Activated CD8-positive, alpha-beta memory T cell treated with anti-CD3 and anti-CD28 coated beads for 36 hours (primary cell): ENCODE measurements at regions not wholly inside any gene's neighbourhood (a gene's known extent, or its start where the extent isn't known, plus 50 kb on each side); places are given as distances from the start of the nearest gene placed in this dataset.

Experiments used
- CTCF ChIA-PET: fragments of 350-600 bp; sonication (Branson Sonifier 250); formaldehyde crosslinking; loops from one replicate; lab custom pipeline; 2021; ENCODE audit warnings: antibody characterized with exemption; lab: Charles Lee
- POLR2A ChIA-PET: fragments of 350-600 bp; sonication (Branson Sonifier 250); formaldehyde crosslinking; loops from one replicate; lab custom pipeline; 2021; ENCODE audit warnings: antibody characterized with exemption; lab: Charles Lee

GRCh38 chr1:29896791-29897714 lies 660.7 kb downstream of the PTPRU start:
- POLR2A ChIA-PET: no interaction called here
- CTCF ChIA-PET: interaction anchor here (0.5 kb wide), 1 partner anchor 1197 kb away, joined by 3 read pairs; no protein-coding TSS in a partner anchor

DNA sequence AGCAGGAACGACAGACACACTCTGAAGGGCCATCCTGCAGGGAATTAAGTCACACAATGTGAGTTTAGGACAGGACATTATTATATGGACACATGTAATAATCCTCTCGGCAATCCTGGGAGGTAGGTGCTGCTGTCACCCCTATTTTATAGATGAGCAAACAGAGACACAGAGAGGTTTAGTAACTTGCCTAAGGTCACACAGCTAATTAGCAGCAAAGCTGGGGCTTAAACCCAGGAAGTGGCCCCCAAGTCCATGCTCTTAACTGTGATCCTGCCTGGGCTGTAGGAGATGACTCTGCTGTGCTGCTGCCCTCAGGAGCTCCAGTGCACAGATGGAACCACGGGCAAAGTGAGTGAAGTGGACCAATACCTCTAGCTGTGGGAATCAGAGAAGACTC lies 660.0 kb downstream of the PTPRU start:
- ChIA-PET POLR2A (no interaction called here), CTCF (no interaction called here)

- CTCF ChIA-PET: no interaction called here
- POLR2A ChIA-PET: no interaction called here
Measured at GRCh38 chr1:29895201-29895600, 658.9 kb downstream of the PTPRU start.

DNA sequence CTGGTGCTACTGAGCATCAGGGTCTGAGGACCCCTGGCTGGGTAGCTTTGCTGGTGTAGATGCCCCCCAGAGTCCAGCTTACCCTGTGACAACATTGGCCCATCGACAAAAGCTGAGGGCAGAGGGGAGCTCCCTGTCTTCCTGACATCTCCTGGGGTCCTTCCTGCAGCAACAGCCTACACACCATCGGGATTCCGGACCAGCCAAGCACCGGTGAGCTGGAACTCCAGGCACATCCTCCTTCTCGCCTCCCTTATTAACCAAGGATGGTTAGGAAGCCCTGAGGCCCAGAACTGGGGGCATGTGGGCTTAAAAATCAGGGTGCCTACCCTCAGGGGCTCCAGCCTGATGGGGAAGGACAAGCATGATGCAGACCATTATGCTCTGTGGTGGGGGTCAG lies 658.0 kb downstream of the PTPRU start:
- ChIA-PET CTCF (no interaction called here), POLR2A (no interaction called here)

- CTCF ChIA-PET: no interaction called here
- POLR2A ChIA-PET: no interaction called here
Measured at GRCh38 chr1:29893806-29894205, 657.5 kb downstream of the PTPRU start.

GRCh38 chr1:29893046-29893723 lies 656.9 kb downstream of the PTPRU start:
- CTCF ChIA-PET: no interaction called here
- POLR2A ChIA-PET: no interaction called here

- POLR2A ChIA-PET: no interaction called here
- CTCF ChIA-PET: no interaction called here
Measured at GRCh38 chr1:29892247-29892646, 655.9 kb downstream of the PTPRU start.

GRCh38 chr1:29890201-29890959 lies 654.1 kb downstream of the PTPRU start:
- CTCF ChIA-PET: no interaction called here
- POLR2A ChIA-PET: no interaction called here

DNA sequence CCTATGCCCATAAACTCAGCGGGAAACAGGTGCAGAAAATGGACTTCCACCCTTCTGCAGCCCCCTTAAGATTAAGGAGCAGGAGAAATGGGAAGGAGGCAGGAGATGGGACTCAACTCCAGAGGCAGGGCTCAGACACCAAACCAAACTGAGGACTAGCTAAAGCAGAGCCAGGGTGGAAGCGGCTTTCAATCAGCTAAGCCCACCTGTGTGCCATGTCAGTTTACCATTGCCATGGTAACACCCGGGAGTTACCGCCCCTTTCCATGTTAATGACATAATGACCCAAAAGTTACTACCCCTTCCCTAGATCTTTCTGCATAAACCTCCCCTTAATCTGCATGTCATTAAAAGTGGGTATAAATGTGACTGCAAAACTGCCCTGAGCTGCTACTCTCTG lies 653.5 kb downstream of the PTPRU start:
- ChIA-PET POLR2A (no interaction called here), CTCF (no interaction called here)

GRCh38 chr1:29884740-29885139 lies 648.4 kb downstream of the PTPRU start:
- ChIA-PET POLR2A (no interaction called here), CTCF (no interaction called here)

- POLR2A ChIA-PET: no interaction called here
Measured at GRCh38 chr1:29883986-29884385, 647.7 kb downstream of the PTPRU start.

GRCh38 chr1:29883411-29883832 lies 647.1 kb downstream of the PTPRU start:
- ChIA-PET CTCF (no interaction called here), POLR2A (no interaction called here)

More at GRCh38 chr1:29883986-29884385, 647.7 kb downstream of the PTPRU start:
- CTCF ChIA-PET: no interaction called here

DNA sequence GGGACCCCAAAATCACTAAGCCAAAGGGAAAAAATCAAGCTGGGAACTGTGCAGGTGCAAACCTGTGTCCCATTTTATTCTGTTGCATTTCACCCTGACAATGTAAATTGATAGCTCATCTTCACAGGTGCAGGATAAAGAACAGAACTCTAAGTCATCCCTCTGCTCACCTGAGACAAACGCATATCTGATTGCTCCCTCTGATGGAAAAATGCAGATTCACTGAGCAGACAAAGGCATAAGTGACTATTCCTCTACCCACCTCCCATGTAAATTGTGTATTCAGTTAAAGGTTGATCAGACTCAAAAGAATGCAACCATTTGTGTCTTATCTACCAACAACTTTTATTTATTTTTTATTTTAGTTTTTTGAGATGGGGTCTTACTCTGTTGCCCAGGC lies 644.2 kb downstream of the PTPRU start:
- POLR2A ChIA-PET: no interaction called here
- CTCF ChIA-PET: no interaction called here

- ChIA-PET CTCF (no interaction called here), POLR2A (no interaction called here)
Measured at GRCh38 chr1:29879217-29879616, 642.9 kb downstream of the PTPRU start.

- ChIA-PET CTCF (no interaction called here), POLR2A (no interaction called here)
Measured at GRCh38 chr1:29878501-29878900, 642.2 kb downstream of the PTPRU start.

DNA sequence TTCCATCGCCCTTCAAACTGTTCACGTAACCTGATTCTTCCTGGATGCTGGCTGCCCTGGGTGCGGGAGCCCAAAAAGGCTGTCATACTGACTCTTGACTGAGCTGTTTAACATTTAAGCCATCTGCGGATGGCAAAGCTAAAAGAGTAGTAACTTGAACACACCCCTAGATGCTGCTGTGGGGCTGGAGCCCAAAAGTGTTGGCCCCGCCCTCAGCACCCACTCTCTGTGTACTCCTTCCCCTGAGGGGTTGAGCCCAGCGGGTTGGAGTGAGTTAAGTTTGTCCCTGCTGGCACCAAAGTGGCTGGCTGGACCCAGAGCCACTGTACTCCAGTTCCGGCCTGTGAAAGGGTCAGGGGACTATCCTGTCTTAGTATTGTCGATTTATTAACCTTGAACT lies 640.6 kb downstream of the PTPRU start:
- ChIA-PET POLR2A (no interaction called here), CTCF (no interaction called here)

DNA sequence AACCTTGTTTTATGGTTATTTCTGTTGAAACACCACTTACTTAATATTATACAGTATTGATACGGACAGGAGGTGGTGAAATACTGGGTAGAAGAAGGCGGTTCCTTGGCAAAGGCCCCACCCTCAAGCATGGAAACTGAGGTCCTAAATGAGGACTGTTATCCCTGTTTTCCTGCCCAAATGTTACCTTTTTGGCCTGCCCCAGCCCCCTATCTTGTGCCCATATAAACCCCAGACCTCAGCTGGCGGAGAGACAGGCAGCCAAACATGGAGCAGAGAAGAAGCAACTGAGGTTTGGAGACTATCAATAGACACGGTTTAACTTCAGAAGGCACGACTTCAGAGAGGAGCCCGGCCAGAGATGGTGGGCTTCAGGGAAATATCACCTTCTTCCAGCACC lies 640.1 kb downstream of the PTPRU start:
- POLR2A ChIA-PET: no interaction called here
- CTCF ChIA-PET: no interaction called here

DNA sequence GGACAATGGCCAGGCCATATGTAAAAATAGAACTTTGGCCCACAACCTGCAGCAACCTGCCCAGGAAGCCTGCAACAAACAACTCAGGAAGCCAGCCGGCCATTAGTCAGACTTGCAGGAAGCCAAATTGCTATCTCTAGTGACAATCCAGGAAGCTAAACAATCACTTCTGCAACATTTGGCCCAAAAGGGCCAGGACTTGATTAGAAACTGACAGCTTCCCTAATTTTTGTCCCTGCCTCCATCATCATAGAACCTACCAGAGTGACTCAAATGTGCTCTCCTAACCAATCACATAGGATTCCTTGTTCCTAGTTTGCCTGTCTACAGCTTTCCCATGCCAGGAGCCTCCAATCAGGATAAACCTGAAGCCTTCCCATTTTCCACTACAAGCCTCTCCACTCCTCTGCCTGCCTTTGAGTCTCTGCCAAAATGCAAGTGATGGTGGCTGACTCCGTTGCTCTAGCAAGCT lies 639.3 kb downstream of the PTPRU start:
- CTCF ChIA-PET: no interaction called here
- POLR2A ChIA-PET: no interaction called here

- CTCF ChIA-PET: no interaction called here
- POLR2A ChIA-PET: no interaction called here
Measured at GRCh38 chr1:29870621-29871020, 634.3 kb downstream of the PTPRU start.

- ChIA-PET CTCF (no interaction called here), POLR2A (no interaction called here)
Measured at GRCh38 chr1:29869802-29870201, 633.5 kb downstream of the PTPRU start.
